Liver (tissue), 3 donors: ENCODE measurements at regions not wholly inside any gene's neighbourhood (a gene's known extent, or its start where the extent isn't known, plus 50 kb on each side); places are given as distances from the start of the nearest gene placed in this dataset.

ENCODE experiments used
- GABPA ChIP-seq, 2 donors: IDR thresholded peaks in 1 of 2; conservative IDR thresholded peaks in 1 of 2; 2 replicates each; pipeline ENCODE4 v1.6.1; 2016; ENCODE audit warnings: antibody characterized with exemption in 2 of 2, mild to moderate bottlenecking in 1 of 2, moderate library complexity in 1 of 2
- JUND ChIP-seq, 2 donors: IDR thresholded peaks; 2 replicates each; pipeline ENCODE4 v1.6.1; 2016; ENCODE audit warnings: antibody characterized with exemption in 2 of 2
- MAX ChIP-seq: IDR thresholded peaks from 2 replicates; pipeline ENCODE4 v1.6.1; 2016; ENCODE audit warnings: antibody characterized with exemption
- SP1 ChIP-seq: IDR thresholded peaks from 2 replicates; pipeline ENCODE4 v1.6.1; 2018; ENCODE audit warnings: antibody characterized with exemption, mild to moderate bottlenecking
- TAF1 ChIP-seq: conservative IDR thresholded peaks from 2 replicates; pipeline ENCODE4 v1.6.1; 2016; ENCODE audit warnings: antibody characterized with exemption, mild to moderate bottlenecking
- YY1 ChIP-seq: IDR thresholded peaks from 2 replicates; pipeline ENCODE4 v1.6.1; 2016; ENCODE audit warnings: antibody characterized with exemption, mild to moderate bottlenecking
- TF ChIP-seq, protein P1 (sequence below): IDR thresholded peaks from 2 replicates; pipeline ENCODE4 v1.6.1; 2016; ENCODE audit warnings: antibody characterized with exemption, mild to moderate bottlenecking
- TF ChIP-seq, protein P2 (sequence below): fragments of 150-350 bp; IDR thresholded peaks from 2 replicates; pipeline ENCODE4 v1.5.1; 2017; ENCODE audit warnings: improper control_type of control experiment, low read depth, low read length; ENCODE audit not compliant: missing input control
- donor health status: healthy.
- donor health status: healthy.

DNA sequence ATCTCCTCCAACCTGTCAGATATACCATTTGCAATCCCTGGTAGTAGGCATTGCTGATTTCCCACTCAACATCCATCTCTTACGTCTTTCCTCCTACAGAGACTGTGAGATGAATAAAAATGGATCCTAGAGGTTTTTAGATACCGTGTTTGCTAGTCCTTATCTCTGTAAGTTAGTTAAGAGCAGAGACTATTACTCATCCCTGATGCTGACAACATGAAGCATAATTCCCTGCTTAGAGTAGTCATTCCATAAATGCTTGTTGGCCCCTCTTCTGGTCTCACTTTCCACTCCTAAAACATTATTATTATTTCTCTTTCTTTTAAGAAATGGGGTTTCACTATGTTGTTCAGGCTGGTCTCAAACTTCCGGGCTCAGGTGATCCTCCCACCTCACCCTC lies 136.2 kb downstream of the RTP4 start:
- TF ChIP-seq, protein P1, sequence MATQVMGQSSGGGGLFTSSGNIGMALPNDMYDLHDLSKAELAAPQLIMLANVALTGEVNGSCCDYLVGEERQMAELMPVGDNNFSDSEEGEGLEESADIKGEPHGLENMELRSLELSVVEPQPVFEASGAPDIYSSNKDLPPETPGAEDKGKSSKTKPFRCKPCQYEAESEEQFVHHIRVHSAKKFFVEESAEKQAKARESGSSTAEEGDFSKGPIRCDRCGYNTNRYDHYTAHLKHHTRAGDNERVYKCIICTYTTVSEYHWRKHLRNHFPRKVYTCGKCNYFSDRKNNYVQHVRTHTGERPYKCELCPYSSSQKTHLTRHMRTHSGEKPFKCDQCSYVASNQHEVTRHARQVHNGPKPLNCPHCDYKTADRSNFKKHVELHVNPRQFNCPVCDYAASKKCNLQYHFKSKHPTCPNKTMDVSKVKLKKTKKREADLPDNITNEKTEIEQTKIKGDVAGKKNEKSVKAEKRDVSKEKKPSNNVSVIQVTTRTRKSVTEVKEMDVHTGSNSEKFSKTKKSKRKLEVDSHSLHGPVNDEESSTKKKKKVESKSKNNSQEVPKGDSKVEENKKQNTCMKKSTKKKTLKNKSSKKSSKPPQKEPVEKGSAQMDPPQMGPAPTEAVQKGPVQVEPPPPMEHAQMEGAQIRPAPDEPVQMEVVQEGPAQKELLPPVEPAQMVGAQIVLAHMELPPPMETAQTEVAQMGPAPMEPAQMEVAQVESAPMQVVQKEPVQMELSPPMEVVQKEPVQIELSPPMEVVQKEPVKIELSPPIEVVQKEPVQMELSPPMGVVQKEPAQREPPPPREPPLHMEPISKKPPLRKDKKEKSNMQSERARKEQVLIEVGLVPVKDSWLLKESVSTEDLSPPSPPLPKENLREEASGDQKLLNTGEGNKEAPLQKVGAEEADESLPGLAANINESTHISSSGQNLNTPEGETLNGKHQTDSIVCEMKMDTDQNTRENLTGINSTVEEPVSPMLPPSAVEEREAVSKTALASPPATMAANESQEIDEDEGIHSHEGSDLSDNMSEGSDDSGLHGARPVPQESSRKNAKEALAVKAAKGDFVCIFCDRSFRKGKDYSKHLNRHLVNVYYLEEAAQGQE = no peak
- TF ChIP-seq, protein P2, sequence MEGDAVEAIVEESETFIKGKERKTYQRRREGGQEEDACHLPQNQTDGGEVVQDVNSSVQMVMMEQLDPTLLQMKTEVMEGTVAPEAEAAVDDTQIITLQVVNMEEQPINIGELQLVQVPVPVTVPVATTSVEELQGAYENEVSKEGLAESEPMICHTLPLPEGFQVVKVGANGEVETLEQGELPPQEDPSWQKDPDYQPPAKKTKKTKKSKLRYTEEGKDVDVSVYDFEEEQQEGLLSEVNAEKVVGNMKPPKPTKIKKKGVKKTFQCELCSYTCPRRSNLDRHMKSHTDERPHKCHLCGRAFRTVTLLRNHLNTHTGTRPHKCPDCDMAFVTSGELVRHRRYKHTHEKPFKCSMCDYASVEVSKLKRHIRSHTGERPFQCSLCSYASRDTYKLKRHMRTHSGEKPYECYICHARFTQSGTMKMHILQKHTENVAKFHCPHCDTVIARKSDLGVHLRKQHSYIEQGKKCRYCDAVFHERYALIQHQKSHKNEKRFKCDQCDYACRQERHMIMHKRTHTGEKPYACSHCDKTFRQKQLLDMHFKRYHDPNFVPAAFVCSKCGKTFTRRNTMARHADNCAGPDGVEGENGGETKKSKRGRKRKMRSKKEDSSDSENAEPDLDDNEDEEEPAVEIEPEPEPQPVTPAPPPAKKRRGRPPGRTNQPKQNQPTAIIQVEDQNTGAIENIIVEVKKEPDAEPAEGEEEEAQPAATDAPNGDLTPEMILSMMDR = no peak
- TF ChIP-seq TAF1 = no peak
- TF ChIP-seq MAX = no peak
- TF ChIP-seq GABPA (IDR thresholded peaks at IDR 0.05 in 1 of 2, conservative IDR thresholded peaks at IDR 0.05 in 1 of 2) = no peak
- no peak for TF ChIP-seq YY1
- no peak for TF ChIP-seq SP1
- TF ChIP-seq JUND (IDR thresholded peaks at IDR 0.05) = no peak
